GM12873 (cell line): ENCODE measurements at regions not wholly inside any gene's neighbourhood (a gene's known extent, or its start where the extent isn't known, plus 50 kb on each side); places are given as distances from the start of the nearest gene placed in this dataset.

ENCODE experiments used
- TF ChIP-seq, protein P1 (sequence below): IDR thresholded peaks from 2 replicates; pipeline ENCODE4 v1.5.1; 2012; ENCODE audit warnings: low read depth, mild to moderate bottlenecking, moderate library complexity, low read length, control low read depth; ENCODE audit not compliant: insufficient read depth; ENCODE audit errors: missing control alignments

DNA sequence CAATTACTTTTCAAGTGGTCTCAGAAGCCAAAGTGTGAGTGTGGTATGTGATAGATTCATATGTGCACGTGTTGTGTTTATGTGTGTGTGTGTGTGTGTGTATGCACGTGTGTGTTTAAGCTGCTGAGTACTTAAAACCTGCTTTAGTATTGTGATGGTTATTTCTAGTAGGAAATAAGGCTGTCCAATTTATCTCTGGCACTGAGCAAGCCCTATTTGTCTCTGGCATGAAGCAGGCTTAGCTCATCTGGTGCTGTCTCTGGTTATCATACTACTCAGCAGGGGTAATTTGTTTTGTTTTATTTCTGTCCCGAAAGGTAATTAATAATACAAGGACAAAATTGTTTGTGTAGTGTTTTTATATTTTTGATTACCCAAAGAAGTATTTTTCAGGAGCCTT, 333.7 kb downstream of the FAT3 start:
- TF ChIP-seq, protein P1, sequence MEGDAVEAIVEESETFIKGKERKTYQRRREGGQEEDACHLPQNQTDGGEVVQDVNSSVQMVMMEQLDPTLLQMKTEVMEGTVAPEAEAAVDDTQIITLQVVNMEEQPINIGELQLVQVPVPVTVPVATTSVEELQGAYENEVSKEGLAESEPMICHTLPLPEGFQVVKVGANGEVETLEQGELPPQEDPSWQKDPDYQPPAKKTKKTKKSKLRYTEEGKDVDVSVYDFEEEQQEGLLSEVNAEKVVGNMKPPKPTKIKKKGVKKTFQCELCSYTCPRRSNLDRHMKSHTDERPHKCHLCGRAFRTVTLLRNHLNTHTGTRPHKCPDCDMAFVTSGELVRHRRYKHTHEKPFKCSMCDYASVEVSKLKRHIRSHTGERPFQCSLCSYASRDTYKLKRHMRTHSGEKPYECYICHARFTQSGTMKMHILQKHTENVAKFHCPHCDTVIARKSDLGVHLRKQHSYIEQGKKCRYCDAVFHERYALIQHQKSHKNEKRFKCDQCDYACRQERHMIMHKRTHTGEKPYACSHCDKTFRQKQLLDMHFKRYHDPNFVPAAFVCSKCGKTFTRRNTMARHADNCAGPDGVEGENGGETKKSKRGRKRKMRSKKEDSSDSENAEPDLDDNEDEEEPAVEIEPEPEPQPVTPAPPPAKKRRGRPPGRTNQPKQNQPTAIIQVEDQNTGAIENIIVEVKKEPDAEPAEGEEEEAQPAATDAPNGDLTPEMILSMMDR = no peak

DNA sequence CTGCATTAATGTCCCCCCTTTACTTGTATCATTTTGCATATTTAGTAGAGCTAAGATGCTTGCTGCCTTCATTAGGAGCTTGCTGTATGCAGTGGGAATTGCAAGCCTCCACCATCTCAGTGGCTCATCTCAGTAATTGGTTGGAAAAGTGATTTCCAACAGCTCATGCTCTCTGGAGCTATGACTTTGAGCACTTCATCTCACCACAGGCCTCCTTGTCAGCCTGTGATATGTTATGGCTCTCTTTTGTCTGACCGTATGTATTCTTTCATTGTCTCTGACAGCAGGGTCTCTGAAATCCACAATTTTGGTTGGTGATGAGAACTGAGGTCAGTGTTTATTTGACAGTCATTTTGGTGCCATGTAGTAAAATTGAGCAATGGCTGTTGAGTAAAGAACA, 345.1 kb downstream of the FAT3 start:
- TF ChIP-seq, protein P1 = no peak

- TF ChIP-seq, protein P1 = no peak
These were observed 347.9 kb downstream of the FAT3 start for GRCh38 chr11:92572559-92572958.

DNA sequence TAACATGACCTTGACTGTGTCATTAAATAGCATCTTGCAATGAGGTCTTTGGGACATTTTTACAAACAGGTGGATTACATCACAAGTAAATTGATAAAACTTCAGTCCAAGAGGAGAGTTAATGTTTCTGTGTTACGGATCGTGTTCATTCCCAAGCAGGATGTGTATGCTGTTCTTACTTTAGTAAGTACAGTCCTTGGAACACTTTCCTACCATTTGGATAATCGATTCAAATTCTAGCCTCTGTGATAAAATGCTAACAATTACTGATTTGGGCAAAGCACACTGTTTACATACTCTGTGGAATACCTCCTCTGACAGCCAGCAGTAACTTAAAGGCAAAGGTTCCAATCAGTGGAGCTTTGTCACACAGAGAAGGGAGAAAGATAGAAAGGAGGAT, 351.7 kb downstream of the FAT3 start:
- TF ChIP-seq, protein P1 = no peak

DNA sequence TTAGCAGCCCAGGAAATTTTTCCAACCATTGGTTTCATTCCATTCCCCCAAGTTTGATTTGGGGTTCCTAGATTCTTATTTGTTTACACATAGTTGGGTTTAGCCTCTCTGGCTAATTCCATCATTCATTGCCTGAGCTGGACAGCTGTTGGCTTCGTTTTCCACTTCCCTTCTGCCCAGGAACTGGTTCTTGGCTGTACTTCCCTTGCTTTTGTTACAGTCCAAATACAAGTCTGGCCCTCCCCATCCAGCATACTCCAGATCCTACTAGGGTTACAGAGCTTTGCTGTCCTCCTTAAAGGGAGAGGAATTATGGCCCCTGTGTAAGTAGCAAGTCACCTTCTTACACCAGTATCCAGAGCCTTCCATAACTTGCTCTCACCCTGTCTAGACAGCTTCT, 356.3 kb downstream of the FAT3 start:
- TF ChIP-seq, protein P1 = no peak

GRCh38 chr11:92588393-92588792, 363.8 kb downstream of the FAT3 start:
- TF ChIP-seq, protein P1 = no peak

GRCh38 chr11:92589512-92589911, 364.9 kb downstream of the FAT3 start:
- TF ChIP-seq, protein P1 = no peak
